Activated T-cell treated with anti-CD3 and anti-CD28 coated beads for 4 hours (primary cell): ENCODE measurements at regions not wholly inside any gene's neighbourhood (a gene's known extent, or its start where the extent isn't known, plus 50 kb on each side); places are given as distances from the start of the nearest gene placed in this dataset.

Experiments
- DNase-seq: peaks from one replicate; pipeline ENCODE4 v3.0.0-alpha.2; 2020

DNA sequence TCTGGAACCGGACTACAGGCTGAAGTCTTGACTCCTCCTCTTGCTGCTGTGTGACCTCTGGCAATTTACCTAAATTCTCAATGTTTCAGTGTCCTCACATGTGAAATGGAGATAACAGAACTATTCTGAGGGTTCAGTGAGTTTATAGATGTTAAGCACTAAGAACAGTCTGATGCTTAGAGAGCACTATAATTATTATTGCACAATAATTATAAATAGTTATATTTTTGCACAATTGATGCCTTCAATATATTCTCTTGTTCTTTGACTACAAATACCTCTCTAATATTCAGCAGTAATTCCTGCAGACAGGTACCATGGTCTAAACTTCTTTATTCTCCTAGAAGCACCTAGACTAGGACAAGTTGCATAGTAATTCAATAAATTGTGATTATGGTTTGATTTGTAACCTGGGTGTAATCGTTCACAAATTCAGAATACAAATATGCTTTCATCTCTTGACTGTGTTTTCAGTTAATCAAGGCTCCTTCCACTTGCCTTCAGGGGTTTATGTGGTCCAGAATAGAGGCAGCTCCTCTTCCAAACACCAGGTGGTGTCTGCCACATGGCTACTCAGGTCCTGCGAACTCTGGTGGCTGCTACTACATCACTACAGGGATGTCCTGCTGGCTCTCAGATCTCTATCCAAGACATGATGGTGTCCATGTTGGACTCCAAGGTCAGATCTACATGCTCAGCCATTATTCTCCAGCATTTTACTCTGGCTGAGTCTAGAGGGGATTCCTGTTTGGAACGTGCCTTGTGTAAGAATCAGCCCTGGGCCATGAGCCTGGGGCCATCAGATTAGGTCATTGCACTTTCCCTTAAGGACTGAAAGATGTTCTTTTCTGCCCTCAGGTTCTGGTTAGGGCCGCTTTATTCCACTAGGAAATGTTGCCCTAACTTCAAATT is 103.4 kb downstream of the QRFPR start:
- no peak for DNase-seq

DNA sequence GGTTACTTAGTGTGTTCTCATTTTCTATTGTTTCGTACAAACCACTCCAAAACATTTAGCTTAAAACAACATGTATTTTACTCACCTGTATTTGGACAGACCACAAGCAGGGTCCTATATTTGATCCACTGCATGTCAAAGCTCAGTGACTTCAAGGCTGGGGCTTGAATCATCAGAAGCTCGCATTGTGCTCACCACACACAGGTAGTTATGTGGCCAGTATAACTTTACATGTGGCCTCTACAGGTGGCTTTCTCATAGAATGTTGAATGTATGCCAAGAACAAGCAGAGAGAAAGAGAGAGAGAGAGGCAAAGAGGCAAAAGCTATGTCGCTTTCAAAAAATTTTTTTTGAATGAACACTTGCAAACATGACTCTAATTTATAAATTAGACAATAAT is 107.6 kb downstream of the QRFPR start:
- no peak for DNase-seq

DNA sequence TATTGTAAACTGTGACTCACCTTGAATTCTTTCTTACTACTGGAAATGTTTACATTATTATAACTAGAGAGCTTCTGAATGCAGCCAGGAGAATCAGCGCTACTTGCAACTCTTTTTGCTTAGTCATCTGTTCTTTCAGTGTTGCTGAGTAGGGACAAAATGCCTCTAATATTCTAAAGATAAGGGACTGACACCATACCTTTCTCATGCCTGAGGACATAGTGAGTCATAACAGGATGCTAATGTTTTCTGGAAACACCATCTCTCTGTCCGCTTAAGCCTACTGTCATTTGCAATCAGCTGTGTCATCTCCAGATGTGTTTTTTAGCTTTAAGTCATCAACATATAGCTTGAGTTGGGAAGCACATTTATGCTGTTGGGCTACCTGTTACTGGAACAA is 108.3 kb downstream of the QRFPR start:
- no peak for DNase-seq

DNA sequence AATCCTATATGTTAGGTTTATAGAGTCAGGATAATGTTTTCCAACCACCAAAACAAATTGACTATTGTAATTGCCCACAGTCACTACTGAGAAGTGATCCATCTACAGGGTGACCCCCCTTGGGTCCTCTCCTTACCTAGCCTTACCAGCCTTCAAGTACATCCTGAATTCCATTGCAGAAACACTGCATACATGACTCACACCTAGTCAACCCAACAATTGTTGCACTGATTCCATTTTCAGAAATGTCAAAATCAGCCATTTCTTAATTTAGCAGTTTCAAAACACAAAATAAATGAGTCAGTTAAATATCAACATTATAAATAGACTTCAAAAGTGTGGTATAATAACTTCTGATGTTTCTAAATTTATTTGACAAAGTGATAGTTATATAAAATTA is 106.3 kb upstream of the TNIP3 start:
- DNase-seq, result no peak

DNA sequence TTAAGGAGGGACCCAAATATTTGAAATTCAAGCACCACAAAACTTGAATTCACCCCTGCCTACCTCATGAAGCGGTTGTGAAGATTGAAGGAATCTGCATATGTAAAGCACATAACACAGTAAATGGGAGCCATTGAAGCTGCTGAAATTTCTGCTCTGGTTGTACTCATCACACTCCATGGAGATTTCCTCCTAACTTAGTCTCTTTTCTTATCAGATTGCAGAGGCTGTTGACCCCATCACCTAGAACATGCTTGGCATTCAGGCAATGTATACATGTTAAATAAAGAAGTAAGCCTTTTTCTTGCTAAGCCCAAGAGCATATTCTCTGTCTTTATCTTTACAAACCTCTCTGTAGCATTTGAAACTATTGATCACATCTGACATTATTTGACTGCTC is 104.9 kb upstream of the TNIP3 start:
- no peak for DNase-seq

DNA sequence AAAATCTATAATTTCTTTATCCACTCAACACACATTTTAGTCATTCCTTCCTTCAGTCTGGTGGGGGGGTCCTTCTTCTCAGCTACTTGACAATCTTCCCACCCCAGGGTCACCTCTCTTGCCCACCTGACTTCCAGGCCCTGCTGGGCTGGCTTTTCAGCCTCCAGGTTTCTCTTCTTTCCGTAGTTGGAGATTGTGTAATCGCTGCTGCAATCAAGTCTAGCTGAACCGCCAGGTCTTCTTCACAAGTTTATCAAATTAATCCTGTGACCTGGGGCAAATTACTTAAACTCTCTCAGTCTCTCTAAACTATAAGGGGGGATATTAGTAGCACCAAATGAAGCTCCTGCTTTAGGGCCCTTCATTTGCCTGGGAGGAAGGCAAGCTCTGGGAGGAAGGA is 102.9 kb upstream of the TNIP3 start:
- no peak for DNase-seq

DNA sequence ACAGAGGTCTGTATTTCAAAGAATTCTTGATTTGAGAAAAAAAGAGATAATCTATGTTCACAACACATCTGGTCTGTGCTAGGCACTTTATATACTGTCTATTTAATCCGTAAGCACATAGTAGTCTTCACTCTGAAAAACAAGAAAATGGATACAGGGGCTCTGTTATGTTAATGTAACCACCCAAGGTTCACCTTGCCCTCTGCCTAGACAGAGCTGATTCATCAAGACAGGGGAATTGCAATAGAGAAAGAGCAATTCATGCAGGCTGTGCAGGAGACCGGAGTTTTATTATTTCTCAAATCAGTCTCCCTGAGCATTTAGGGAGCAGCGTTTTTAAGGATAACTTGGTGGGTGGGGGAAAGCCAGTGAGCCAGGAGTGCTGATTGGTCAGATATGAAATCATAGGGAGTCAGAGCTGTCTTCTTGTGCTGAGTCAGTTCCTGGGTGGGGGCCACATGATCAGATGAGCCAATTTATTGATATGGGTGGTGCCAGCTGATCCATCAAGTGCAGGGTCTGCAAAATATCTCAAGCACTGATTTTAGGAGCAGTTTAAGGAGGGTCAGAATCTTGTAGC is 92.9 kb upstream of the TNIP3 start:
- no peak for DNase-seq

DNA sequence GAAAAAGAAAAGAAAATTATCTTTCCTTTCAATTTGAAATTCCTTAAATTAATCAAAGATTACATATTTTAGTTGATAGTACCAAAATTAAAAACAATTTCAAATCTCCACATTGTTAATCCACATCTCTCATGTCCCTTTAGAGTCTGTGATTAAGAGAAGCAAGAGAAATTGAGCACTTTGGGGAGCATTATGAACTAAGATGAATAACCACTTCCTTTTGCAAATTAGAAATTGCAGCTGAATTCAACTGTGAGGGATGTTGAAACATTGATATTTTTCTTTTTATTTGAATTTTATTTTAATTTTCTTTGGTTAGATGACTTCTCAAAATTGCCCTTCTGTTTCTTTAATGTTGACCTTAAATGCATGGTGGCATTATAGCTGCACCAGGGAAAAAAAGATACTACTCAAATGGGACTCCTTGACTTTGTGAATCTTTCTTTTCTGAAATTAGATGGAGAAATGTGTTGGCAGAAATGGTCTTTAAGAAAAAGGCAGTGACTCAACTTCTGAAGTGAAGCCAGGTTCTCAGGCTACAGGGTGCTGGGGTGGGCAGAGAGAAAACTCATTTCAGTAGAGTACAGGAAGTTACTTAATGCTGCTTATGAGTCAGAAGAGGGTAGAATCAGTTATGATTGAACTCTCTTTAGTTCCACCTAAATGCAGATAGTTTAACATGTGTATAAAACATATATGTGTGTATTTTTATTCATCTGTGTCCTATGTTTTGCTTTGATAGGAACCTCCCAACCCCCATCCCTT is 92.0 kb upstream of the TNIP3 start:
- DNase-seq, result peak; percentile 32

DNA sequence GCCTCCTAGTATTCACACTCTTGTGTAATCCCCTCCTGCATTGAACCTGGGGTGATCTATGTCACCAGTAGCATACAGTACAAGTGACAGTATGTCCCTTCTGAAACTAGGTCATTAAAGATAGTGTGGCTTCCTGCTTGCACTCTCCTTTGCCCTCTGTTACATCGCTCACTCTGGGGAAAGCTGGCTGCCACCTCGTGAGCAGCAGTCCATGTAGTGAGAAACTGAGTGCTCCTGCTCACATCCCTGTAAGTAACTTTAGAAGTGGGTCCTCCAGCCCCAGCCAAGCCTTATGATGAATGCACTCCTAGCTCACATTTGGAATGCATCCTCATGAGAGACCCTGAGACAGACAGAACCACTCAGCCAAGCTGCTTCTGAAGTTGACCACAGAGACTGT is 89.8 kb upstream of the TNIP3 start:
- no peak for DNase-seq

DNA sequence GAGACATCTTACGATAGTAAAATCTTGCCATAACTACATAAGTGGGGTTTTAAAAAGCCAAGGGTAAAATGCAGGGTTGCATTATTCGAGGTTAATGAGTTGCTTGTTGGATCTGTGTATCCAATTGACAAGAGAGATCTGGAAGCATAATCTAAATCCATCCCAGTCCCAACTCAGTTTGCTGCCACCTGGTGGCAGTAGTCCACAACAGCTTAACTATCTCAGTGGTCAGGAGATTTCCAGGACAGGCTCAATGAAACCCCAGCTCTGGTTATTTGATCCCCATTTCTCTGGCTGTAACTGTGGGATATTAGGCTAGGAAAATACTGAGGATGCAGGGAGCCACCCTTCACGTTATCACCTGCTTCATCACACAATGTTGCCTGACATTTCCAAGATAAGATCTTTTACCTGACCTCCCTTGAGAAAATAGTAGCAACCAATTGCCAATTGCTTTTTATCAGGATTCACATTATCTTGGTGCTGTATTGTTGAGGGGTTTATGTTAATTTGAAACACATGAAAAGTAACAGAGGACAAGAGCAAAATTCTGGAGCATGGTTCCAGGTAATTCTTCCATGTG is 88.2 kb upstream of the TNIP3 start:
- peak; percentile 52 for DNase-seq

DNA sequence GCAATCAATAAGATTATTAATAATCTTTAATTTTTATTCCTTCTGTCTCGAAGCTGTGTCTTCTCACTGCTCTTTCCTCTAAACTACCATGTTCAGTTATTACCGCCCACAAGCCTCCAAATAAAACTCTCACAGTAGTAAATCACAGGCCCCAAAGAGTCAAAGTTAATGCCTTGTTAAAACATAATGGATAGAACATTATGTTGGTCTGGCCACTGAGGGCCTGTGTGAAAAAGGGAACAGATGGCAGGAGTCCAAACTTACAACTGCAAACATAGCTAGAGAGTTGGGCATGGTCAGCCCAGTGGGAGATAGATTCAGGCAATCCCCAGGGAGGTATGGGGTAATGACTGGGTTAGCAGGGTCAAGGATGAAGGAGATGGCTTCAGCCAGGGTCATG is 84.6 kb upstream of the TNIP3 start:
- no peak for DNase-seq

DNA sequence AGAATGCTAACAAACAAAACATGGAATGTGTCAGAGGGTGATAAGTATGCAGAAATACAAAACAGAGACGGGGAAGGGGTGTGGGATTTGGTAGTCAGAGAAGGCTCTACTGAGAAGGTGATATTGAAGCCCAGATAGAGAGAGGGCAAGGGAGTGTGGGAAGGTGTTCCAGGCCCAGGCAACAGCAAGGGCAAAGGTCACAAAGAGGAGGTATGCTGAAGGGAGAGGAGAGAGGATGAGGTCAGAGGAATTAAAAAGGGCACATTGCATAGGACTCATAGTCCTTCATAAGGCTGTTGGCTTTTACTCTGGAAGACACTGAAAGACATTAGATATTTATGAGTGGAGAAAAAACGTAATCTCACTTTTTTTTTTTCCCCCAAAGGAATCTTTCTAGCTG is 82.6 kb upstream of the TNIP3 start:
- DNase-seq, result no peak

DNA sequence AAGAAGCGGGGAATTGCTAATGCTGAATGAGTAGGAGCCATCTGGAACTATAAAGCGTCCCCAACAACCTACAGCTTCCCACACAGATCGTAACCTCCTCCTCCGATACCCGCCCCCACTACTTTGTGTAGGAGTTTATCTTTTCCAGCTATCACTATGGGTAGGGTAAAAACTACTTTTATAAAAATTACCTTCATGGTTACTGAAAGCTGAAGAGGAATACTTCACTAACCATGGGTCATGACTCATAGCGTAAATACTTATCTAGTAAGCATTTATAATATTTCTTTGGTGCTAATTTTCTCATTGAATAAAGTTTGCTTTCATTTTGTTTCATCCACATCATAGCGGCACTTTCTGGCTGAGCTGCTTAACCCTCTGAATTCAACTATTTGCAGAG is 79.4 kb upstream of the TNIP3 start:
- DNase-seq, result peak; percentile 34

DNA sequence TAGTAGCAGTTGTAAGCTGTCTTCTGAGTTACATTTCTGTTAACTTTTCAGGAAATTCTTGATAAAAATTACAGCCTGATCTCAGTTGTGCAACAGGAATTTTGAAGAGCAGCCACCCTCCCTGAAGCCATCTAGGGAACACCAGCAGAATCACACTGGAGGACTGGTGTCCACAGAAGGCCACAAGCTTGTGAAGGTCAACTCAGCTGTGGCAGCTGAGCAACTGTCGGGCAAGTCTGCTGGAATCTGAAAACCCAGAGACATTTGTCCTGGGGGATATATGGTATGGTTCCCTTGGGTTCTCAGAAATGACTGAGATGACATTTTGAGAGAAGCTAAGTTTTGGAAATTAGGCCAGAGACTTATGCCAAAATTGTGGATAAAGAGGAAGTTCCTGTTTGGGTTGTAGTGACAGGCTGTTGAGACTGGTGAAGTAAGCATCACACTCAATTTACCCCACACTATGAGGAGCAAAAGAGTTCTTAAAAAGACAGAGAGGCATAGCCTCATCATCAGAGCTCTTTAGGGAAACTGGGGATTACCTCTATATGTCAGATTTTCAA is 78.1 kb upstream of the TNIP3 start:
- no peak for DNase-seq

DNA sequence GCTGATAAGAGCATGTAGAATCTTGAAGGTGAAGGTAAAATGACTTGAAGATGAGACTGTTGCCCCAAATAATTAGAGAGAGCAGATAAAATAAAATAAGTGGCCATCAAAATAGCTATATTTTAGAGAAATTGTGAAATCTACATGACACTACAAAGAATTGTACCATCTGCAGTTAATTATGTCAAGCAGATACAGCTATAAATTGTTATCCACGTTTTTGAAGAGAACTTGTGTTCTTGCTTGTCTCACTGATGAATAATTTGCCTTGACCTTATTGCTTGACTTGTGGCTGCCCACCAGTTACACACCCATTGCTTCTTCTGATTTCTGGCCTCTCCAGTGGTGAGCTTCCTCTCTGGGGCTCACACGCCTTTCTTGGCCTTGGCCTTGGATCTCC is 75.8 kb upstream of the TNIP3 start:
- no peak for DNase-seq

DNA sequence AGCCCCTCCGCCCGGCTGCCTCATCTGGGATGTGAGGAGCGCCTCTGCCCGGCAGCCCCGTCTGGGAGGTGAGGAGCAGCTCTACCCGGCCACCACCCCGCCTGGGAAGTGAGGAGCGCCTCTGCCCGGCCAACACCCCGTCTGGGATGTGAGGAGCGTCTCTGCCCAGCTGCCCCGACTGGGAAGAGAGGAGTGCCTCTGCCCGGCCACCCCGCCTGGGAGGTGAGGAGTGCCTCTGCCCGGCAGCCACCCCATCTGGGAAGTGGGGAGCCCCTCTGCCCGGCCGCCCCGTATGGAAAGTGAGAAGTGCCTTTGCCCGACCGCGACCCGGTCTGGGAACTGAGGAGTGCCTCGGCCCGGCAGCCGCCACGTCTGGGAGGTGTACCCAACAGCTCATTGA is 74.3 kb upstream of the TNIP3 start:
- DNase-seq, result no peak

DNA sequence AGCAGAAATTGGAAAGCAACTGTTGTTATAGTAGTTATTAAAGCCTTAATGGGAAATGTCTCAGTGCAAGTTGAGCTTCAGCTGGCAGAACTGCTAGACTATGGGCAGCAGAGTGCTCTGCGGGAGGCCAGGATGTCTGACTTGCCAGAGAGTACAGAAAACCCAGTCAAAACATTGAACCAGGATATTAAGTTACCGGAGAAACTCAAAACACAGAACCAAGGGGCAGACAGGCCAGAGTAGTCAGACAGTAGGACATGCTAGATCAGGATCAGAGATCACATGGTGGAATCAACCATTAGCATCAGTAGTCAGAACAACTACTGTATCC is 72.9 kb upstream of the TNIP3 start:
- DNase-seq, result no peak

DNA sequence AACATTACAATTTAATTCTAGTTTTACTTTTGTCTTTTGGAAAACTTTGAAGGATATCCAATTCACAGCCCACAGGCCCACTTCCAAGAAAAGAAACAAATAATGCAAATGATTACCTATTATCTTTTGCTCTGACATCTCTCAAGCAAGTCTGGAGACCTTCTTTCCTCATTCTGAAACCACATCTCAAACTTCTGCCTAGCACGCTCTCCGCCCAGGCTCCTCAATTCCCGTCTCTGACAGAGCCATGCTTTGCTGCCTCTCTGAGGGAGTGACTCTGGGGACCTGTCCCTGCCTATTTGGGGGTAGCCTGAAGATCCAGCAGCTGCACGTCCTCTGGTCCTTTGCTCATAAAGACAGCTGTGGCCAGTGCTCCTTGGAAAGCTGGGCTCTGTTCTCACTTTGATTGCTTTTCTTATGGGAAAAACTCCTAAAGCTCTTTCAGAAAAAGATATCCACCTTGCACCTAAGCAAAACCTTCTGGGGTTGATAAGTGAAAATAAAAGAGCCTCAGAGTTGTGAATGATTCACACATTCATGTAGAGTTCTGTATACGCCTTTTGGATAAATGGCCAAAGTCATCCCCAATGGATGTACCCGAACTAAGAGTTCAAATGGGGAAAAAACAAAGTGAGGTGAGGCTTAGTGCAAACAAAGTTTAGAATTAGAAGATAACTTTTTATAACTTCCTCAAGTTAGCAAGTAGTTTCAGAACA is 72.4 kb upstream of the TNIP3 start:
- DNase-seq, result no peak

DNA sequence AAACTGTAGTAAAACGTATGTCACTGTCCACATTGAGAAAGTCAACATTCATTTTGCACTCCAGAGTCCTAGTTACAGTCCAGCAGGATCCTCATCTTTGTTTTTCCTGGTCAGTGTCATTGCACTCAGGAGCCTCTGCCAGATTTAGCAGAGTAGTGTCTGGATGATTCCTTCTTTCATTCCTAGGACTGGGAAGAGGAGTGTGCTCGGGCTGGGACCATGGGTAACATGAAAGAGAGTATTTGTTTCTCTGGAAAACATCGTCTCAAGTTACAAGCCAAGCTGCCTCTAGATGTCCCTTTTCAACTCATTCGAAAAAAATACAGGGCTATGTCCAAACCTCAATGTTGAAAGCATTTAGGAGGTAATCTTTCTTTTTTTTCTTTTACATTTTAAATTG is 69.9 kb upstream of the TNIP3 start:
- DNase-seq, result no peak

DNA sequence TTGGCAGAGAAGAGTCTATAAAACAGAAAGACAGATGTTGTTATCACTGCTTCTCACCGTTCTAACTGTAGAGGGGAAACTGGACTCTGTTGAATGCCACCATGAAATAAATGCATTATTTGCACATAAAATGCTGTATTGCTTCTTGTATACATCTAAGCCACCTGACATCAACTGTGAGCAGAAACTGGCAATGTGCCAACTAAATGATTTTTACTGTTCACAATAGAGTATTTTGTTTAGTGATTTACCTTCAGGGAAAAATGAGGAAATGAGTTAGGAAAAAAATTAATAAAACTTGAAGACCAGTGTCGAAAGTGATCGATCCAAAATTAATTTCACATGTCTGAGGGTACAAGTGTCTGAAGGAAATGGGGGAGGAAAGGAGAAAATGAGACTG is 65.9 kb upstream of the TNIP3 start:
- DNase-seq, result no peak

DNA sequence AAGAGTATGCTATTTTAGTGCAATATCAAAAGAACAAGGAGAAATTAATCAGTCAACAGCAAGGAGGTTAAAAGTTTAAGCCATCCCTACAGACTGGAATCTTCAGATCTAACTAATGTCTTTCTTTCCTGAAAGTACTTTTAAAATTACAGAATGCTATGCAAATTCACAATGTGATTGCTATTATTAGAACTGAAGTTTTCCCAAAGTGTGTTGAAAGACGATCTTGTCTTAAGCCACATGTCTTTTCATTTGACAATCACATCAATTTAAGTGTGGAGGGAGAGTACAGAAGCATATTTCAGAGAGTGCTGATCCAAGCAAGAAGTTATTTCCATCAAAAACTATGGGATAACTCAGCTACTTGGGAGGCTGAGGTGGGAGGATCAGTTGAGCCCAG is 64.7 kb upstream of the TNIP3 start:
- DNase-seq, result no peak

DNA sequence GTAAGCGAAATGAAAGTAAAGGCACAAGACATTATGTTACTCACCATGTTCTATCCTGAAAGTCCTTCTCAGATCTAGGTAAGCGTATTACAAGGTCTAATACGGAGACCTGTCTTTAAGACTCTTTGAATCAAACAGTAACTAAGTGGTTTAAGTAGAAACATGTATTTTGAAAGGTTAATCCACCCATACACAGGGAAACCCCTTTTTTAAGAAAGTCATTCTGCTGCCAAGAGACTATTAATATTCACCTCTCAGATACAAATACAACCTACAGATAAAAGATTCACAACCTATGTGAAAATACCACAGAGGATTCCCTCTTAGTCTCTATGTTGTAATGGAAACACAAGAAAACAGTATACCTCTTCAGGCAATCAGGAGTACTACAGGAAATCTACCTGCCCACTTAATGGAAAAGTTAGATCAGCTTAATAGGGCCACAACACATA is 63.2 kb upstream of the TNIP3 start:
- no peak for DNase-seq

DNA sequence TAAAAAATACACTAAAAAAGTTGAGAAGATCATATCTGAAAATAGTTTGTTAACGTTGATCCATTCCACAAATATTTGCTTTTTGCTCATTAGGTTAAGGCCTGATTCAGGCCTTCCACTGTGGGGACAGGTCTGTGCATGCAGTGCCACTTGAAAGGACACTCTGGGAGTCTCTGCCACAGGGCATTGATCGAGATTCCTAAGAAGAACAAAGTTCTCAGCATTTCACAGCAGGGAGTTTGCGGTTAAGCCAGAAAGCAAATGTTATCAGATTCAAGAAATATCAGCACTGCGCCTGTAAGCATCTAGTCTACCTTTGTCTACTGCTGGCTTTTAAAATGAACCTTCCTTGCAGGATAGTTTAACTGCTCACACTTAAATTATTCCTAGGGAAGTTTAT is 62.2 kb upstream of the TNIP3 start:
- no peak for DNase-seq
